Naive B cell (primary cell): ENCODE measurements at regions not wholly inside any gene's neighbourhood (a gene's known extent, or its start where the extent isn't known, plus 50 kb on each side); places are given as distances from the start of the nearest gene placed in this dataset.

Source experiments
- ATAC-seq, 2 donors: fragments of 150-1000 bp; cut with Tn5 transposase; 2 replicates each; pipeline ENCODE4 v1.10.0; 2021; ENCODE audit warnings: low read depth in 2 of 2, mild to moderate bottlenecking in 2 of 2, moderate library complexity in 2 of 2
- DNase-seq: peaks from one replicate; pipeline ENCODE4 v3.0.0; 2022
- H3K27ac Mint-ChIP-seq, 6 donors: one replicate each; pipeline ENCODE4 v1.8.0; 2020 to 2022; ENCODE audit warnings: mild to moderate bottlenecking in 6 of 6, mixed read lengths in 6 of 6, moderate library complexity in 5 of 6, inconsistent platforms in 2 of 6
- H3K27me3 Mint-ChIP-seq, 3 donors: one replicate each; pipeline ENCODE4 v1.8.0; 2021 to 2022; ENCODE audit warnings: mixed read lengths in 3 of 3, mild to moderate bottlenecking in 1 of 3
- H3K36me3 Mint-ChIP-seq, 2 donors: one replicate each; pipeline ENCODE4 v1.8.0; 2020 to 2022; ENCODE audit warnings: mixed read lengths in 2 of 2, inconsistent platforms in 1 of 2, mild to moderate bottlenecking in 1 of 2
- H3K4me1 Mint-ChIP-seq, 3 donors: one replicate each; pipeline ENCODE4 v1.8.0; 2020 to 2022; ENCODE audit warnings: mixed read lengths in 3 of 3, inconsistent platforms in 1 of 3, mild to moderate bottlenecking in 1 of 3, moderate library complexity in 1 of 3
- H3K4me3 Mint-ChIP-seq, 8 donors: one replicate each; pipeline ENCODE4 v1.8.0; 2020 to 2022; ENCODE audit warnings: mild to moderate bottlenecking in 8 of 8, mixed read lengths in 8 of 8, moderate library complexity in 8 of 8, inconsistent platforms in 2 of 8
- H3K9me3 Mint-ChIP-seq, 7 donors: one replicate each; pipeline ENCODE4 v1.8.0; 2020 to 2022; ENCODE audit warnings: mixed read lengths in 7 of 7, mild to moderate bottlenecking in 5 of 7, inconsistent platforms in 2 of 7, moderate library complexity in 1 of 7

GRCh38 chr2:30310371-30310770 lies 79.0 kb downstream of the LBH start:
- Mint-ChIP-seq H3K27me3 (no peaks in the 10 kb centered on the region), H3K27ac (peak overlapping the region; percentile 67 to 90 (median 83)), H3K36me3 (peaks cover 0 to 11% of the 10 kb centered on the region in 2 donors), H3K4me3 (peak overlapping the region in 7 of 8 donors; percentile 64 to 92 (median 75)), H3K9me3 (peaks cover 1 to 8% (median 7%) of the 10 kb centered on the region in 7 donors), H3K4me1 (peaks cover 36 to 66% (median 58%) of the 10 kb centered on the region in 3 donors)
- ATAC-seq: no peak
- no peak for DNase-seq

- peak overlapping the region in 5 of 6 donors; percentile 67 to 90 (median 85) for H3K27ac Mint-ChIP-seq
- DNase-seq (no peak), ATAC-seq (peak; percentile 77 to 79)
- peaks cover 37 to 66% (median 57%) of the 10 kb centered on the region in 3 donors for H3K4me1 Mint-ChIP-seq
- peaks cover 0 to 11% of the 10 kb centered on the region in 2 donors for H3K36me3 Mint-ChIP-seq
- H3K4me3 Mint-ChIP-seq: peak overlapping the region in 7 of 8 donors; percentile 64 to 92 (median 75)
- peaks cover 1 to 12% (median 7%) of the 10 kb centered on the region in 7 donors for H3K9me3 Mint-ChIP-seq
- no peaks in the 10 kb centered on the region for H3K27me3 Mint-ChIP-seq
Measured at GRCh38 chr2:30310955-30311354, 79.6 kb downstream of the LBH start.

GRCh38 chr2:30311711-30312110 lies 80.4 kb downstream of the LBH start:
- peaks cover 37 to 67% (median 53%) of the 10 kb centered on the region in 3 donors for H3K4me1 Mint-ChIP-seq
- H3K36me3 Mint-ChIP-seq: peaks cover 0 to 11% of the 10 kb centered on the region in 2 donors
- DNase-seq: no peak
- peaks cover 1 to 12% (median 7%) of the 10 kb centered on the region in 7 donors for H3K9me3 Mint-ChIP-seq
- ATAC-seq: no peak
- peak overlapping the region in 2 of 8 donors; percentile 16 to 84 for H3K4me3 Mint-ChIP-seq
- H3K27me3 Mint-ChIP-seq: no peaks in the 10 kb centered on the region
- H3K27ac Mint-ChIP-seq: peak overlapping the region in 2 of 6 donors; percentile 67 to 75

GRCh38 chr2:30312916-30313315 lies 81.6 kb downstream of the LBH start:
- Mint-ChIP-seq H3K4me1 (peaks cover 39 to 68% (median 51%) of the 10 kb centered on the region in 3 donors), H3K27ac (peak overlapping the region in 4 of 6 donors; percentile 39 to 74 (median 64)), H3K36me3 (peaks cover 0 to 11% of the 10 kb centered on the region in 2 donors), H3K27me3 (no peaks in the 10 kb centered on the region), H3K9me3 (peaks cover 1 to 12% (median 7%) of the 10 kb centered on the region in 7 donors), H3K4me3 (no peak overlapping the region)
- no peak for DNase-seq
- ATAC-seq: no peak

- Mint-ChIP-seq H3K27ac (peak overlapping the region in 4 of 6 donors; percentile 10 to 85 (median 56)), H3K4me1 (peaks cover 35 to 58% (median 55%) of the 10 kb centered on the region in 3 donors), H3K36me3 (peaks cover 0 to 11% of the 10 kb centered on the region in 2 donors), H3K9me3 (peaks cover 1 to 12% (median 8%) of the 10 kb centered on the region in 7 donors), H3K27me3 (no peaks in the 10 kb centered on the region), H3K4me3 (peak overlapping the region in 2 of 8 donors; percentile 37 to 67)
- ATAC-seq: no peak
- no peak for DNase-seq
Measured at GRCh38 chr2:30314981-30315380, 83.6 kb downstream of the LBH start.

- Mint-ChIP-seq H3K27me3 (no peaks in the 10 kb centered on the region), H3K4me1 (peaks cover 30 to 55% (median 50%) of the 10 kb centered on the region in 3 donors), H3K9me3 (peaks cover 1 to 12% (median 8%) of the 10 kb centered on the region in 7 donors), H3K36me3 (peaks cover 0 to 11% of the 10 kb centered on the region in 2 donors), H3K27ac (peak overlapping the region in 4 of 6 donors; percentile 6 to 60 (median 34)), H3K4me3 (no peak overlapping the region)
- no peak for ATAC-seq
- no peak for DNase-seq
Measured at GRCh38 chr2:30315391-30316063, 84.2 kb downstream of the LBH start.

GRCh38 chr2:30316408-30316807 lies 85.1 kb downstream of the LBH start:
- Mint-ChIP-seq H3K4me1 (peaks cover 29 to 55% (median 48%) of the 10 kb centered on the region in 3 donors), H3K9me3 (peaks cover 1 to 12% (median 8%) of the 10 kb centered on the region in 7 donors)
- ATAC-seq: no peak

GRCh38 chr2:30318987-30319782 lies 87.9 kb downstream of the LBH start:
- DNase-seq (no peak), ATAC-seq (no peak)
- Mint-ChIP-seq H3K4me3 (no peak overlapping the region), H3K4me1 (peaks cover 42 to 58% (median 46%) of the 10 kb centered on the region in 3 donors), H3K36me3 (peaks cover 0 to 10% of the 10 kb centered on the region in 2 donors), H3K27me3 (no peaks in the 10 kb centered on the region), H3K27ac (peak overlapping the region in 2 of 6 donors; percentile 36 to 67), H3K9me3 (peaks cover 1 to 12% (median 8%) of the 10 kb centered on the region in 7 donors)

More at GRCh38 chr2:30316408-30316807, 85.1 kb downstream of the LBH start:
- H3K27ac Mint-ChIP-seq: peak overlapping the region in 3 of 6 donors; percentile 16 to 62 (median 44)
- H3K27me3 Mint-ChIP-seq: no peaks in the 10 kb centered on the region
- H3K36me3 Mint-ChIP-seq: peaks cover 0 to 11% of the 10 kb centered on the region in 2 donors
- no peak overlapping the region for H3K4me3 Mint-ChIP-seq
- no peak for DNase-seq

GRCh38 chr2:30321466-30321865 lies 90.1 kb downstream of the LBH start:
- ATAC-seq (no peak), DNase-seq (no peak)
- H3K27ac Mint-ChIP-seq: peak overlapping the region in 2 of 6 donors; percentile 83 to 86
- H3K27me3 Mint-ChIP-seq: no peaks in the 10 kb centered on the region
- H3K9me3 Mint-ChIP-seq: peaks cover 0 to 5% (median 0%) of the 10 kb centered on the region in 7 donors
- no peaks in the 10 kb centered on the region for H3K36me3 Mint-ChIP-seq
- peaks cover 49 to 60% (median 55%) of the 10 kb centered on the region in 3 donors for H3K4me1 Mint-ChIP-seq
- H3K4me3 Mint-ChIP-seq: no peak overlapping the region

GRCh38 chr2:30323499-30323898 lies 92.2 kb downstream of the LBH start:
- Mint-ChIP-seq H3K27me3 (no peaks in the 10 kb centered on the region), H3K4me1 (peaks cover 50 to 60% (median 58%) of the 10 kb centered on the region in 3 donors), H3K9me3 (peaks cover 0 to 5% (median 0%) of the 10 kb centered on the region in 7 donors), H3K4me3 (peak overlapping the region in 5 of 8 donors; percentile 1 to 77 (median 55)), H3K27ac (peak overlapping the region in 3 of 6 donors; percentile 21 to 97 (median 30)), H3K36me3 (no peaks in the 10 kb centered on the region)
- DNase-seq: no peak
- ATAC-seq: no peak

- DNase-seq (no peak), ATAC-seq (peak; percentile 36 to 40)
- Mint-ChIP-seq H3K36me3 (no peaks in the 10 kb centered on the region), H3K4me3 (peak overlapping the region in 7 of 8 donors; percentile 34 to 91 (median 66)), H3K27me3 (no peaks in the 10 kb centered on the region), H3K4me1 (peaks cover 48 to 57% (median 50%) of the 10 kb centered on the region in 3 donors), H3K9me3 (peaks cover 0 to 2% (median 0%) of the 10 kb centered on the region in 7 donors), H3K27ac (peak overlapping the region; percentile 87 to 99 (median 93))
Measured at GRCh38 chr2:30324245-30324908, 93.0 kb downstream of the LBH start.

- Mint-ChIP-seq H3K9me3 (no peaks in the 10 kb centered on the region), H3K27ac (peak overlapping the region; percentile 89 to 99 (median 95)), H3K36me3 (no peaks in the 10 kb centered on the region), H3K4me1 (peaks cover 50 to 59% (median 52%) of the 10 kb centered on the region in 3 donors), H3K4me3 (peak overlapping the region in 7 of 8 donors; percentile 69 to 91 (median 81)), H3K27me3 (no peaks in the 10 kb centered on the region)
- ATAC-seq (peak; percentile 79 to 84), DNase-seq (peak; percentile 37)
Measured at GRCh38 chr2:30325600-30326328, 94.4 kb downstream of the LBH start.
